Naive B cell (primary cell): ENCODE measurements at regions not wholly inside any gene's neighbourhood (a gene's known extent, or its start where the extent isn't known, plus 50 kb on each side); places are given as distances from the start of the nearest gene placed in this dataset.

Source experiments
- ATAC-seq, 2 donors: fragments of 150-1000 bp; cut with Tn5 transposase; 2 replicates each; pipeline ENCODE4 v1.10.0; 2021; ENCODE audit warnings: low read depth in 2 of 2, mild to moderate bottlenecking in 2 of 2, moderate library complexity in 2 of 2
- DNase-seq: peaks from one replicate; pipeline ENCODE4 v3.0.0; 2022
- H3K27ac Mint-ChIP-seq, 6 donors: one replicate each; pipeline ENCODE4 v1.8.0; 2020 to 2022; ENCODE audit warnings: mild to moderate bottlenecking in 6 of 6, mixed read lengths in 6 of 6, moderate library complexity in 5 of 6, inconsistent platforms in 2 of 6
- H3K27me3 Mint-ChIP-seq, 3 donors: one replicate each; pipeline ENCODE4 v1.8.0; 2021 to 2022; ENCODE audit warnings: mixed read lengths in 3 of 3, mild to moderate bottlenecking in 1 of 3
- H3K36me3 Mint-ChIP-seq, 2 donors: one replicate each; pipeline ENCODE4 v1.8.0; 2020 to 2022; ENCODE audit warnings: mixed read lengths in 2 of 2, inconsistent platforms in 1 of 2, mild to moderate bottlenecking in 1 of 2
- H3K4me1 Mint-ChIP-seq, 3 donors: one replicate each; pipeline ENCODE4 v1.8.0; 2020 to 2022; ENCODE audit warnings: mixed read lengths in 3 of 3, inconsistent platforms in 1 of 3, mild to moderate bottlenecking in 1 of 3, moderate library complexity in 1 of 3
- H3K4me3 Mint-ChIP-seq, 8 donors: one replicate each; pipeline ENCODE4 v1.8.0; 2020 to 2022; ENCODE audit warnings: mild to moderate bottlenecking in 8 of 8, mixed read lengths in 8 of 8, moderate library complexity in 8 of 8, inconsistent platforms in 2 of 8
- H3K9me3 Mint-ChIP-seq, 7 donors: one replicate each; pipeline ENCODE4 v1.8.0; 2020 to 2022; ENCODE audit warnings: mixed read lengths in 7 of 7, mild to moderate bottlenecking in 5 of 7, inconsistent platforms in 2 of 7, moderate library complexity in 1 of 7

DNA sequence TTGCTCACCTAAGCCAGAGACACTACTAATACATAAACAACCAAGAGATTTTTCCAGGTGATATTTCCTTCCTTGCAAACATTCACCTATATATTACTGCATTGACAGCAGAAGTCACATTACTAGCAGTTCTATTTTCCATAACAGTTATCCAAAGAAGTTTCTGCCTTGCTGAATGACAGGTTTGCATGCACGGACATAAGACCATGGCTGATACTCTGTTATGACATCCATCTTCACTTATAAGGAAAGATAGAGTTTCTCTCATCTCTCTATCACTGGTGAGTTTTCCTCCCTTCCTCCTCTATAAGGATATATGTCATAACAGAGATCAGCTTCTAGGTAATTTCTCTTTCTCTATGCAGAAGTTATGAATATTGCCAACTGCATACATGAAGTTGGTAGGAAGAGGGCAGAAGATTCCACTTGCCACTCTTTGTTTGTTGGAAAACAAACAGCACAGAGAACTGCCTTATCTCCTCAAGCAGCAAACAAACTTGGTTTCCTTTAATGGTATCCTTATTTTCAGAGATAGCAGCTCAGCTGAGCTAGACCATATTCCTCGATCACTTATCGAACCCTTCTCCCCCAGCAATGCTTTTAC, 557.0 kb downstream of the VRK1 start:
- Mint-ChIP-seq H3K9me3 (peaks cover 0 to 17% (median 5%) of the 10 kb centered on the region in 7 donors), H3K27me3 (peaks cover 0 to 15% (median 7%) of the 10 kb centered on the region in 3 donors), H3K36me3 (no peaks in the 10 kb centered on the region), H3K27ac (no peak overlapping the region), H3K4me1 (no peaks in the 10 kb centered on the region), H3K4me3 (no peak overlapping the region)
- DNase-seq (no peak), ATAC-seq (no peak)

DNA sequence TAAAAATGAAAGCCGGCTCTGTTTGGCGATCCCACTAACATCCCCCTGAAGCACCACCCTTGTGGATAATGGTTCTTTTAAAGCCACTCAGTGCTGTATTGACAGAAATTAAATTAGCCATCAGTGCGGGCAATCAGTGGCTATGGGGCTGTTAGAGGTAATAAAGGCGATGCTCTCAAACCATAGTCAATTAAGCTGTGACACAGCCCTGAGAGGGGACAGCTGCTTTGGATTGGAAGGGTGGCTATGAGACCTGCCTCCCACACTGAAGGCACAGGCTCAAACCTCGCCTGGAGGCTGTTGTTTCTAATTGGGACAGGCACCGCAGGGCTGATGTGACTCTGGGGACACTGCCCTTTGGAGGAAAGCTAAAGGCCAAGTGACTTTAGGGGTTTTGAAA, 562.2 kb downstream of the VRK1 start:
- Mint-ChIP-seq H3K9me3 (peaks cover 0 to 17% (median 3%) of the 10 kb centered on the region in 7 donors), H3K4me1 (no peaks in the 10 kb centered on the region), H3K27ac (no peak overlapping the region), H3K36me3 (no peaks in the 10 kb centered on the region), H3K27me3 (peaks cover 0 to 21% (median 7%) of the 10 kb centered on the region in 3 donors), H3K4me3 (no peak overlapping the region)
- ATAC-seq (no peak), DNase-seq (no peak)

DNA sequence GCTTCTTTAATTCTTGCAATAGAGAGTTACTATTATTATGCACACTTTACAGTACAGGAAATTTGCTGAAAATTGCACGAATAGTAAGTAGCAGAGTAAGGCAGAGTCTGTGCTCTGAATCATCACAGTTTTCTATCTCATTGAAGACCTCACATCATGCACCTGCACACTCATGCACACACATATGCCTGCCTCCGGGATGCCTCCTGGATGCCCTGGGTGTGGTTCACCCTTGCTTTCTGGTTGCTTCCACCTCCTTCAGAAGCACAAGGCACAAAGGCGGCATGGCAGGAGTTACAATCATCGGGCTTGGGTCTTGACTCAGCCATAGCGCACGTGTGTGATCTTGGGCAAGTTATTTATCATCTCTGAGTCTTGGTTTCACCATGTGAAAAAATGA, 564.0 kb downstream of the VRK1 start:
- H3K4me3 Mint-ChIP-seq, result no peak overlapping the region
- H3K4me1 Mint-ChIP-seq, result no peaks in the 10 kb centered on the region
- peaks cover 0 to 5% (median 0%) of the 10 kb centered on the region in 7 donors for H3K9me3 Mint-ChIP-seq
- no peaks in the 10 kb centered on the region for H3K36me3 Mint-ChIP-seq
- H3K27me3 Mint-ChIP-seq, result peaks cover 0 to 20% (median 16%) of the 10 kb centered on the region in 3 donors
- ATAC-seq (no peak), DNase-seq (no peak)
- no peak overlapping the region for H3K27ac Mint-ChIP-seq

DNA sequence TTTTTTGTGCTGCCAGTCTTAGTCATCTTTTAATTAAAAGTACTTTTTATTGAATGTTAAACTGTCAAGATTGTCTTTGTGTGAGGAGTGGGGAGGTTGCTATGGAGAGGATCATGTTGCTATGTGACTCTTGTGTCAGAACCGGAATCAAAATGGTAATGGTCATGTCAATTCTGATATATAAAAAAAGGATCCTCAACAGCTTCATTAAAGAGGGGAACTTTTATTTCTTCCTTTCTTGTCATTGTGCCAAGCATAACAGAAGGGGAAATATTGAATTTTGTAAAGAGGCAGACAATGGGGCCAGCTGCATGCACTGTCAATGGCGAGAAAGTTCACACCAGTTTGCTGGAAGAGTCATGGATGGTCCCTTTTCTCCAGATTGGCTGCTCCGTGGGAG, 564.8 kb downstream of the VRK1 start:
- no peak overlapping the region for H3K27ac Mint-ChIP-seq
- no peak for ATAC-seq
- no peaks in the 10 kb centered on the region for H3K36me3 Mint-ChIP-seq
- peaks cover 0 to 20% (median 17%) of the 10 kb centered on the region in 3 donors for H3K27me3 Mint-ChIP-seq
- no peak overlapping the region for H3K4me3 Mint-ChIP-seq
- no peak for DNase-seq
- H3K9me3 Mint-ChIP-seq, result peaks cover 0 to 3% (median 0%) of the 10 kb centered on the region in 7 donors
- no peaks in the 10 kb centered on the region for H3K4me1 Mint-ChIP-seq

DNA sequence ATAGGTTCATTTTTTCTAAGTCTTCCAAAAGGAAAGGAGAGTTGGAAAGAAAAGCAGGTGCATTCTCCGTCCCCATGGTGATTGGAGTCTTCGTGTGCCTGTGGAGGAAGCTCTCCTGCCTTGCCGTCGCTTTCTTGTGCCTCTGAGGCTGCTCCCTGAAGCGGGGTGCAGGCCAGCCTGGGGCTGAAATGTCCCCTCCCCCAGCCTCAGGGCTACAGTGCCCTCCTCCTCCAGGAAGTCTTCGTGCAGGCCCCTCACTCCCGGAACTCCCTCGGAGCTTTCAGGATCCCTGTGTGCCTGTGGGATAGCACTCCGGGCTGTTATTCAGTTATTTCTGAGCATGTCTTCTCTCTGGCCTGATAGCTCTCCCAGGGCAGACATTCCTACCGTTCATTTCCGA, 569.2 kb downstream of the VRK1 start:
- H3K27ac Mint-ChIP-seq, result peak overlapping the region in 1 of 6 donors; percentile 8
- ATAC-seq, result no peak
- H3K36me3 Mint-ChIP-seq, result no peaks in the 10 kb centered on the region
- peaks cover 0 to 3% (median 0%) of the 10 kb centered on the region in 7 donors for H3K9me3 Mint-ChIP-seq
- no peak for DNase-seq
- peaks cover 0 to 11% (median 10%) of the 10 kb centered on the region in 3 donors for H3K27me3 Mint-ChIP-seq
- H3K4me1 Mint-ChIP-seq, result no peaks in the 10 kb centered on the region
- H3K4me3 Mint-ChIP-seq, result peak overlapping the region in 1 of 8 donors; percentile 35

DNA sequence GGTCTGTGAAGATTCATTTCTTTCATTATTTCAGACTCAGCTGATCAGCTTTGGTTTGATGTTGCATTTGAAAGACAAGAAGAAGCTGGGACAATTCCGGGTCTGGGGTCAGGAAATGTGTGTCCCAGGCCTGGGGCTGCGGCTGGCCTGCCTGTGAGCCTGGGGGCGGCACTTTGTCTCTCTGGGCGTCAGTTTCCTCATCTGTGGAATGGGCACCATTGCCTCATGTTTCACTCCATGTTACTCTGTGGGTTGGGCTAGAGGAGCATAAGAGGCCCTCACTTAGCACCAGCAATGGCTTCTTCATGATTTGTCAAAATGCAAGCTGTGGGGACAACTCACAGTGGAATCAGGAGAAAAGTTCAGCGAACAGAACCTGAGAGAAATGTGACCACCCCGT, 570.1 kb downstream of the VRK1 start:
- peaks cover 0 to 11% (median 10%) of the 10 kb centered on the region in 3 donors for H3K27me3 Mint-ChIP-seq
- ATAC-seq, result no peak
- peak overlapping the region in 1 of 6 donors; percentile 56 for H3K27ac Mint-ChIP-seq
- H3K4me1 Mint-ChIP-seq, result no peaks in the 10 kb centered on the region
- no peaks in the 10 kb centered on the region for H3K36me3 Mint-ChIP-seq
- peaks cover 0 to 3% (median 0%) of the 10 kb centered on the region in 7 donors for H3K9me3 Mint-ChIP-seq
- H3K4me3 Mint-ChIP-seq, result no peak overlapping the region
- DNase-seq, result no peak

DNA sequence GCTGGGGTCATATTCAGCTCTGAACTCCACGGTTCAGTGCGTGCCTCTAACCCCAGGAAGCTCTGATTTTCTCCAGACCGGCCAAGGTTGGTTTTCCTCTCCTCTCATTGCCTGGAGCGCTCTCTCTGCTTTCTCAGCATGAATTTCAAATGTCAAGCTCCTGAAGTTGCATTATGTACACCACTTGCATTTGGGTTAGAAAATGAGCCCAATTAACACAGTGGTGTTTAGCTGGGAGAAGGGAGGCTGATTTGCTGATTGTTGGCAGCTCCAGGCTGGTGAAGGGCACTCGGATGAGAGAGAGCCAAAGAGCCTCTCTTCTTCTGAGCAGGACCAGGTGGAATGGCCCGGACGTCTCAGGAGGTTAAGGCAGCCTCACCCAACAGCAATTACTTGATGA, 570.9 kb downstream of the VRK1 start:
- Mint-ChIP-seq H3K27ac (no peak overlapping the region), H3K4me3 (no peak overlapping the region), H3K27me3 (peaks cover 0 to 11% (median 10%) of the 10 kb centered on the region in 3 donors), H3K9me3 (peaks cover 0 to 3% (median 0%) of the 10 kb centered on the region in 7 donors), H3K4me1 (no peaks in the 10 kb centered on the region), H3K36me3 (no peaks in the 10 kb centered on the region)
- DNase-seq, result no peak
- ATAC-seq, result no peak

DNA sequence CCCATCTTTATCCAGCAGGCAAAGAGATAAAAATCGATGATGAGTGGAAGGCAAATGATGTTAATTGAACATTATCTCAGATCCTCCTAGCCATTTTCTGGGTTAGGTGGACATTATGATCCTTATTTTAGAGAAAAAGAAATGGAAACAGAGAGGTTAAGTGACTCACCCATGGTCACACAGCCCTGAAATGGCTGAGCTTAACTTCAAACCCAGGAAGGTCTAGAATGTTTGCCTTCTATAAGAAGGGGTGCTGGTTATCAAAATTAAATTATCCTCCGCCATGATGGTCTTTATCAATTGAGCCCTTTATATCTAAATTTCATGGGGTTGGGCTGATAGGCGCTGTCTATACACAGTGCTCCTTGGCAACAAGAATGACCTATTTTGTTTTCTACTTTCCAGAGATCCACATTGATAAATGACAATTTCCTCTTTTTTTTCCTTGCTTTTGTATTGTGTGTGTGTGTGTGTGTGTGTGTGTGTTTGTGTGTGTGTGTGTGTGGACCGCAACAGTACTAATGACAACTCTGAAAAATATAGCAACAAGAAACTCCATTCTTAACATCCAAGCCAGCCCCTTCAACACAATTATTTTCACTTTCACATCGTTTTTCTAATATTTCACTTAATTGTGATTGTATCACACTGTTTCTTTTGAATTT, 571.9 kb downstream of the VRK1 start:
- Mint-ChIP-seq H3K4me3 (no peak overlapping the region), H3K9me3 (peaks cover 0 to 3% (median 0%) of the 10 kb centered on the region in 7 donors), H3K27me3 (peaks cover 5 to 10% (median 8%) of the 10 kb centered on the region in 3 donors), H3K27ac (no peak overlapping the region), H3K36me3 (no peaks in the 10 kb centered on the region), H3K4me1 (no peaks in the 10 kb centered on the region)
- ATAC-seq (no peak), DNase-seq (no peak)

DNA sequence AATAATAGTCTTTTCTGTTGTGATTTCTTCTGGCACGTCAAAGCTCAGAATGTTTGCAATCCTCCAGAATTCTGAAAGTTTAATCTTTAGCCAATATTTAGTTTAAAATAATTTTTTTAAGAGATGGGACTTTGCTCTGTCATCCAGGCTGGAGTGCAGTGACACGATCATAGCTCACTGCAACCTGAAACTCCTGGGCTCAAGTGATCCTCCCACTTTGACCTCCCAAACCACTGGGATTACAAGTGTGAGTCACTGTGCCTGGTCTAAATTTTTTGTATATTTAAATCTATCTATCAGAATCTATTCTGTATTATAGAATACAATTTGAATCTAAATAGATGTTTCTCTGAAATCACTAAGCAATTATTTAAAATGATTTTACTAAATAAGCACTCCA, 572.7 kb downstream of the VRK1 start:
- Mint-ChIP-seq H3K36me3 (no peaks in the 10 kb centered on the region), H3K4me1 (no peaks in the 10 kb centered on the region), H3K9me3 (peaks cover 0 to 3% (median 0%) of the 10 kb centered on the region in 7 donors), H3K27me3 (peaks cover 9 to 13% (median 10%) of the 10 kb centered on the region in 3 donors), H3K27ac (no peak overlapping the region), H3K4me3 (no peak overlapping the region)
- no peak for ATAC-seq
- no peak for DNase-seq

DNA sequence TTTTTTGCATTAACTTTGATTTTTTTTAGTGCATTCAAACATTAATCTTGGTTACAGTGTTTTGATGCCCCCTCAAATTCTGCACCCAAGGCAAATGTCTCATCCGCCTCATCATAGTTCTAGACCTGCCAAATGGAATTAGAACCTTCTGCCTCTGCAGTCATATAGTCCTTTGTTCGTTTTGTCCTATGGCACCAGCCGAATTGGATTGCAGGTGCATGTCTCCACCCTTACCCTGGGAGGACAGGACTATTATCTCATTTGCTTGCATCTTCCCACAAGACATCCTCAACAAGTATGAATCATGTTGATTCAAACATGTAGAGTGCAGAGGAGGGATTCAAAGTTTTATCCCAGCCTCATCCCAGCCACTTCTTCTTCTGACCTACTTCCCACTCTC, 579.1 kb downstream of the VRK1 start:
- Mint-ChIP-seq H3K27ac (no peak overlapping the region), H3K27me3 (peaks cover 0 to 17% (median 13%) of the 10 kb centered on the region in 3 donors), H3K9me3 (no peaks in the 10 kb centered on the region), H3K36me3 (no peaks in the 10 kb centered on the region), H3K4me1 (peaks cover 4 to 10% (median 4%) of the 10 kb centered on the region in 3 donors), H3K4me3 (no peak overlapping the region)
- no peak for ATAC-seq
- DNase-seq, result no peak

DNA sequence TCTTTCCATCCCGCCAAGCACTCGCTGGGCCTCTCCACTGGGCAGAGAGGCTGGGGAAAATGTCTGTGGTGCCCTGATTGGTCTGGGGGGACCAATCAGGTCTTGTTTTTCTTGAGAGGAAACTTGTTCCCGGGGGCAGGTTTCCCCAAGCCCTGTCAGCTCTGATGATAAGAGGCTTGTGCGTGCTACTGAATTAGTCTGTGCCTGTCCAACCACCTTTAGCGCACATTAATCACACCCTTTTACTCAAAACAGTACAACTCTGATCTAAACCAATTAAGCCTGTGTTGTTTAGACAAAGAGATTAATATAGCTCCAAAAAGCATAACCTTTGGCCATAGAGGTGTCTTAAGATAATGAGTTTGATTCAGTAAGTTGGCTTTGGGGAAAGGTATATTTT, 580.4 kb downstream of the VRK1 start:
- H3K4me1 Mint-ChIP-seq, result peaks cover 4 to 10% (median 4%) of the 10 kb centered on the region in 3 donors

DNA sequence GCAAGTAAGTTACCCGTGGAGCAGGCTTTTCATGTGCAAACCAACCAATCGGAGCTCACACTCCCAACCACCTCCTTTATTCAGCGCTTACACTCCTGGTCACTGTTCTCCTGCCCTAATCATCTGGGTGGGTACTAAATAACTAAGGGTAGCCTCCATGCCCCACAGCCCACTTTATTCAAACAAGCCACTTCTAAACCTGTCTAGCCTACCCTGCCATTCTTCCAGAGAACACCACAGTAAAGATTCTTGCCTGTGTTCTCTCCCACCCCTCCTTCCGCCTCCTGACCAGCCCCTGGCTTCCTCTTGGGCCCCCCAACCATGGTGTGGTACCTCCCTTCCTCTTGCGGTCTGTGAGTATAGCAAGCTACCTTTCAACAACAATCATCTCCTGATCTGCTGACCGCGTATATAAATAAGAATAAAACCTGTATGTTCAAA, 581.9 kb downstream of the VRK1 start:
- no peaks in the 10 kb centered on the region for H3K9me3 Mint-ChIP-seq
- peaks cover 4 to 10% (median 4%) of the 10 kb centered on the region in 3 donors for H3K4me1 Mint-ChIP-seq
- H3K27me3 Mint-ChIP-seq, result peaks cover 0 to 13% (median 11%) of the 10 kb centered on the region in 3 donors
- peak overlapping the region in 2 of 8 donors; percentile 6 to 34 for H3K4me3 Mint-ChIP-seq
- H3K27ac Mint-ChIP-seq, result peak overlapping the region in 2 of 6 donors; percentile 18 to 54
- ATAC-seq (no peak), DNase-seq (no peak)
- H3K36me3 Mint-ChIP-seq, result no peaks in the 10 kb centered on the region

More for the DNA sequence above, 580.4 kb downstream of the VRK1 start:
- no peak overlapping the region for H3K4me3 Mint-ChIP-seq
- no peak for ATAC-seq
- no peak for DNase-seq
- peaks cover 0 to 17% (median 13%) of the 10 kb centered on the region in 3 donors for H3K27me3 Mint-ChIP-seq
- no peaks in the 10 kb centered on the region for H3K36me3 Mint-ChIP-seq
- no peaks in the 10 kb centered on the region for H3K9me3 Mint-ChIP-seq
- H3K27ac Mint-ChIP-seq, result no peak overlapping the region

DNA sequence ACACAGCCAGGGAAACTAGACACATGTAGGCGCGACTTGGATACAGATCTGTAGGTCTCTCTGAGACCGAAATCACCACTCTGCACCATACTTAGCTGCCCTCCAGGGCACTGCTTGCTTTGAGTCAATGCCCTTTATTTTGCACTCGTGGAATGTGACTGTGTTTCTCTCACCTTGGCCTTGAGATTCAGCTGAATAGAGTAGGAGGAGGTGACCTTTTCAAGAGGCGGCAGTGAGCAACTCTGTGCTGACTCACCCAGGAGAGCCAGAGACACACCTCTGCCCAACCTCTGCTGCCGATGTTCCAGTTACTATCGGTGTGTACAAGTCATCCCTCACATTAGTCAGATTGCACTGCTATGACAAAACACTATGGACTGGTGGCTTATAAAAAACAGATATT, 583.4 kb downstream of the VRK1 start:
- H3K4me3 Mint-ChIP-seq, result no peak overlapping the region
- DNase-seq (no peak), ATAC-seq (no peak)
- H3K4me1 Mint-ChIP-seq, result peaks cover 4 to 10% (median 4%) of the 10 kb centered on the region in 3 donors
- no peak overlapping the region for H3K27ac Mint-ChIP-seq
- no peaks in the 10 kb centered on the region for H3K36me3 Mint-ChIP-seq
- no peaks in the 10 kb centered on the region for H3K9me3 Mint-ChIP-seq
- H3K27me3 Mint-ChIP-seq, result peaks cover 0 to 14% (median 8%) of the 10 kb centered on the region in 3 donors

DNA sequence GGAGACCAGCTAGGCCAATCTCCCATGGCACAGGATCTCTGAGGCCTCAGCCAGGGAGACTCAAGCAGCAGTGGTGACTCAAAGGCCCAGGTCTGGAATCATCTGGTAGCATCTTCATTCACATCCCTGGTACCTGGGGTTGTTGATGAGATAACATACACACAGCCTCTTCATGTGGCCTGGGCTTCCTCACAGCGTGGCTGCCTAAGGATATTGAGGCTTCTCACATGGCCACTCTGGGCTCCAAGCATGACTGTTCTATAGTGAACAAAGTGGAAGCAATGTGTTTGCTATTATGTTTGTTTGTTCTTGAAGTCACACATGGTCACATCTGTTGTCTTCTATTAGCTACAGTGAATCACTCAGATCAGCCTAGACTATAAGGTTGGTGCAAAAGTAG, 584.1 kb downstream of the VRK1 start:
- H3K36me3 Mint-ChIP-seq, result no peaks in the 10 kb centered on the region
- peaks cover 0 to 16% (median 8%) of the 10 kb centered on the region in 3 donors for H3K27me3 Mint-ChIP-seq
- H3K27ac Mint-ChIP-seq, result no peak overlapping the region
- no peak overlapping the region for H3K4me3 Mint-ChIP-seq
- H3K9me3 Mint-ChIP-seq, result no peaks in the 10 kb centered on the region
- peaks cover 4 to 10% (median 4%) of the 10 kb centered on the region in 3 donors for H3K4me1 Mint-ChIP-seq
- ATAC-seq (no peak), DNase-seq (no peak)
